ENCODE measurements at regions not wholly inside any gene's neighbourhood (a gene's known extent, or its start where the extent isn't known, plus 50 kb on each side); places are given as distances from the start of the nearest gene placed in this dataset.

GRCh38 chr5:33306758-33307157 is 134.0 kb upstream of the TARS1 start (continued):
- TF ChIP-seq ZBTB4 (CRISPR knock-in tag; IDR thresholded peaks at IDR 0.05; ENCODE audit: borderline replicate concordance) = no peak
- no peak for TF ChIP-seq ZNF75D (CRISPR knock-in tag; IDR thresholded peaks at IDR 0.05; ENCODE audit: borderline replicate concordance)
- TF ChIP-seq KDM2A (CRISPR knock-in tag; IDR thresholded peaks at IDR 0.05; ENCODE audit: borderline replicate concordance, low read depth) = no peak

- H3K4me3 ChIP-seq (replicated peaks in 1 of 3; ENCODE audit: insufficient read depth in 1 of 3, low read depth in 2 of 3, low read length in 3 of 3) = no peak overlapping the region
- ATAC-seq (no peak), DNase-seq (ENCODE audit: low spot score) (no peak), FAIRE-seq (no peak)
- intact Hi-C loops (cut with micrococcal nuclease; ENCODE audit: unreplicated experiment) (no loop called here), in situ Hi-C loops (cut with HindIII; ENCODE audit: extremely low pct_ligation_motif_present, low pct_unique_long_range_greater_than_20kb) (no loop called here)
- POLR2A ChIA-PET = no interaction called here
- no peaks in the 10 kb centered on the region for H3K9me3 ChIP-seq (ENCODE audit: low read length)
- no peaks in the 10 kb centered on the region for H3K36me3 ChIP-seq (replicated peaks in 1 of 2; ENCODE audit: control insufficient read depth in 1 of 2, insufficient read depth in 2 of 2, low read length in 2 of 2)
- no peak overlapping the region for H2AFZ ChIP-seq (ENCODE audit: low read length)
- no peak overlapping the region for H3K27ac ChIP-seq (ENCODE audit: extremely low read length, insufficient read depth, low read length)
- H3K27me3 ChIP-seq (ENCODE audit: control insufficient read depth in 1 of 2, insufficient read depth in 2 of 2, low read length in 2 of 2) = no peaks in the 10 kb centered on the region
- CTCF ChIA-PET (ENCODE audit: low intra/inter-chr PET ratio, low total read pairs) = no interaction called here
- H3K79me2 ChIP-seq (ENCODE audit: insufficient read depth, low read length) = no peaks in the 10 kb centered on the region
- no TSS peak for BruUV-seq (replicated peaks)
- H4K20me1 ChIP-seq (ENCODE audit: insufficient read depth, low read length) = no peaks in the 10 kb centered on the region
- WGBS (ENCODE audit: low lambda C conversion rate) = 28% methylated on average over 1 of the region's 1 CpG
- no peak overlapping the region for H3K4me2 ChIP-seq (ENCODE audit: low read depth, low read length)
- no peak overlapping the region for H3K9ac ChIP-seq (ENCODE audit: insufficient read depth, low read depth, low read length)
- peaks cover 22% of the 10 kb centered on the region for H3K4me1 ChIP-seq (ENCODE audit: insufficient read depth, low read length)
- TF ChIP-seq POLR2AphosphoS5 (IDR thresholded peaks at IDR 0.05; ENCODE audit: low read depth, low read length) (no peak), ZHX2 (IDR thresholded peaks at IDR 0.05; ENCODE audit: low read depth) (no peak), ZHX2 (CRISPR knock-in tag; IDR thresholded peaks at IDR 0.05; ENCODE audit: borderline replicate concordance) (no peak), WIZ (CRISPR knock-in tag; IDR thresholded peaks at IDR 0.05) (no peak), ZBTB7B (CRISPR knock-in tag; IDR thresholded peaks at IDR 0.05) (no peak), SAP130 (CRISPR knock-in tag; IDR thresholded peaks at IDR 0.05; ENCODE audit: low read depth) (no peak), ZNF333 (CRISPR knock-in tag; IDR thresholded peaks at IDR 0.05; ENCODE audit: borderline replicate concordance) (no peak)
Measured at GRCh38 chr5:33308586-33308985, 132.2 kb upstream of the TARS1 start.
